Activated CD4-positive, alpha-beta memory T cell treated with anti-CD3 and anti-CD28 coated beads for 36 hours (primary cell): ENCODE measurements at regions not wholly inside any gene's neighbourhood (a gene's known extent, or its start where the extent isn't known, plus 50 kb on each side); places are given as distances from the start of the nearest gene placed in this dataset.
"Not testable (repeated sequence)": the region's sequence is repeated elsewhere in the genome, so short reads cannot be mapped to it uniquely, and the experiment has no call there.

Experiments
- CTCF ChIA-PET: fragments of 350-600 bp; sonication (Branson Sonifier 250); formaldehyde crosslinking; loops from one replicate; lab custom pipeline; 2021; ENCODE audit warnings: antibody characterized with exemption, inconsistent platforms; lab: Charles Lee
- POLR2A ChIA-PET: fragments of 350-600 bp; sonication (Branson Sonifier 250); formaldehyde crosslinking; loops from one replicate; lab custom pipeline; 2021; ENCODE audit warnings: antibody characterized with exemption; lab: Charles Lee
- DNase-seq: peaks from one replicate; pipeline ENCODE4 v3.0.0-alpha.2; 2020
- H3K27ac Mint-ChIP-seq: one replicate; pipeline ENCODE4 v1.8.0; 2021; ENCODE audit warnings: mixed read lengths
- H3K27me3 Mint-ChIP-seq: one replicate; pipeline ENCODE4 v1.8.0; 2021; ENCODE audit warnings: mixed read lengths
- H3K36me3 Mint-ChIP-seq: one replicate; pipeline ENCODE4 v1.8.0; 2021; ENCODE audit warnings: mixed read lengths
- H3K4me1 Mint-ChIP-seq: one replicate; pipeline ENCODE4 v1.8.0; 2021; ENCODE audit warnings: low read depth, mixed read lengths
- H3K4me3 Mint-ChIP-seq: one replicate; pipeline ENCODE4 v1.8.0; 2021; ENCODE audit warnings: mild to moderate bottlenecking, mixed read lengths
- H3K9me3 Mint-ChIP-seq: one replicate; pipeline ENCODE4 v1.8.0; 2021; ENCODE audit warnings: mixed read lengths
- intact Hi-C: fragments of 100-400 bp; cut with micrococcal nuclease; formaldehyde crosslinking; loops from one replicate; pipeline ENCODE4 v1.15.1; 2023

DNA sequence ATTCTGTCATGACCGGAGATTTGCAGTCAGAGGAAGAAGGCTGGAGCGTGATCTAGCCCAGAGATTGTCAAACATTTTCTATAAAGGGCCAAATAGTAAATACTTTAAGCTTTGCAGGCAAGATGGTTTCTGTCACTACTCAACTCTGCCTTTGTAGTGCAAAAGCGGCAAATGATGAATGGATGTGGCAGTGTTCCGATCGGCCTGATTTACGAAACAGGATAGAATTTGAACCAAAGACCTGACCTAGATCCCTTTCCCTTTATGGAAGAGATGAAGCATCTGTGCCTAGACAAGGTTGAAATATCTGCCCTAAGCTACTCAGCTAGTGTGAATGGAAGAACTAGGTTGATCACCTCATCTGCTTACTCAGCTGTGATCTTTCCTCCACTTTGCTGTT is 209.5 kb downstream of the YTHDC2 start:
- Mint-ChIP-seq H3K4me1 (no peaks in the 10 kb centered on the region), H3K27me3 (peaks cover 1% of the 10 kb centered on the region), H3K36me3 (no peaks in the 10 kb centered on the region), H3K9me3 (no peaks in the 10 kb centered on the region), H3K27ac (no peak overlapping the region), H3K4me3 (no peak overlapping the region)
- DNase-seq, result no peak
- intact Hi-C loops, result no loop called here
- ChIA-PET CTCF (no interaction called here), POLR2A (no interaction called here)

DNA sequence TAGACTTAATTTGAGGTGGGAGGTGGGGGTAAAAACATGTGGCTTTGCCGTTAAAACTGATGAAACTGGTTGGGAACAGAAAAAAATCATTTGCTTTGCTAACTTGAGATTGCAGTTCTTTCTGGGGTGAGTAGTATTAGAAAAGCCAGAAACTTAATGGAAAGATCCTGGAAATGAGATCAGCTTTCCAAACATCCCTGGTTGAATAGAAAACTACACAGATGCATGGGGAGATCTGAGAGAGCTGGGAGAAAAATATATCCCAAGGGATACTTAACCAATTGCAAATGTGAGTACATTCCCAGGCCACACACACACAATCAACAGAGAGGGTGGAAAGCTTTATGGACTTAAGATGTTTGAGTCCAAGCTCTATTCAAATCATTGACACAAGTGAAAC is 222.3 kb downstream of the YTHDC2 start:
- ChIA-PET POLR2A (no interaction called here), CTCF (no interaction called here)
- no peak for DNase-seq
- intact Hi-C loops, result no loop called here
- H3K27me3 Mint-ChIP-seq, result no peaks in the 10 kb centered on the region
- no peaks in the 10 kb centered on the region for H3K4me1 Mint-ChIP-seq
- H3K4me3 Mint-ChIP-seq, result no peak overlapping the region
- H3K36me3 Mint-ChIP-seq, result no peaks in the 10 kb centered on the region
- no peaks in the 10 kb centered on the region for H3K9me3 Mint-ChIP-seq
- H3K27ac Mint-ChIP-seq, result no peak overlapping the region

DNA sequence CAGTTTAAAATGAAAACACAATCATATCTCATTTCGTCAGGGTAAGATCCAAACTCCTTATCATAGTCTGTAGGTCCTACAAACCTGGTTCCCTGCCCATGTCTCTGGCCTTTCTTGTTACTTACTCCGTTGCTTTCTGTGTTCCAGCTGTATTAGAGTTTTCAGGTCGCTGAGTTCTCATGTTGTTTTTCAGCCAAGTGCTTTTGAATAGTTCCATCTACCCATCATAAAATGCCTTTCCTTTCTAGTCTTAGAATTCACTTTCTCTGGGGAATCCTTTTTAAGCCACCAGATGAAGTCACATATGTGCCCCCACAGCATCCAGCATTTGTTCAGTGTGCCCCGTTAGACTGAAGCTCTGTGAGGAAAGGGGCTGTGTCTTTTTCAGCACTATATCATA is 228.7 kb downstream of the YTHDC2 start:
- POLR2A ChIA-PET, result no interaction called here
- Mint-ChIP-seq H3K27ac (no peak overlapping the region), H3K9me3 (no peaks in the 10 kb centered on the region), H3K4me1 (no peaks in the 10 kb centered on the region), H3K27me3 (no peaks in the 10 kb centered on the region), H3K4me3 (no peak overlapping the region), H3K36me3 (no peaks in the 10 kb centered on the region)
- intact Hi-C loops, result no loop called here
- DNase-seq, result no peak
- CTCF ChIA-PET, result no interaction called here

DNA sequence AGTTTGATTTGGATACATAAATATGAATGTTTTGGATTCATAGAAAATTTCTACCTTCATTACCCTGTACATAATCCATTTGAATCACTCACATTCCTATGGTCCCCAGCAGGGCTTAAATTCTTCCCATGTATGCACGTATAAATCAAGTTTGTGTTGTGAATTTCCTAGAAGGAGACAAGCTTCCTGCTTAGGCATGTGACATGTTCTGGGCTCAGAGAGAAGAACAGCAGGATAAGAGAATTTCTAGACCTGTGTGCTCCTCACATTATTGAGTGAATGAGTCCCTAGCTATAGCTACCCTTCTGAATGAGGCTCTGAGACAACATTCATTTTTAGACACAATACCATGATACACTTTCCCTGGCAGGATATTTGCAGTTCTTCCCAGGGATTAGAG is 229.1 kb downstream of the YTHDC2 start:
- Mint-ChIP-seq H3K4me3 (no peak overlapping the region), H3K4me1 (no peaks in the 10 kb centered on the region), H3K27me3 (no peaks in the 10 kb centered on the region), H3K36me3 (no peaks in the 10 kb centered on the region), H3K9me3 (no peaks in the 10 kb centered on the region), H3K27ac (no peak overlapping the region)
- intact Hi-C loops, result no loop called here
- CTCF ChIA-PET, result no interaction called here
- no peak for DNase-seq
- POLR2A ChIA-PET, result no interaction called here

DNA sequence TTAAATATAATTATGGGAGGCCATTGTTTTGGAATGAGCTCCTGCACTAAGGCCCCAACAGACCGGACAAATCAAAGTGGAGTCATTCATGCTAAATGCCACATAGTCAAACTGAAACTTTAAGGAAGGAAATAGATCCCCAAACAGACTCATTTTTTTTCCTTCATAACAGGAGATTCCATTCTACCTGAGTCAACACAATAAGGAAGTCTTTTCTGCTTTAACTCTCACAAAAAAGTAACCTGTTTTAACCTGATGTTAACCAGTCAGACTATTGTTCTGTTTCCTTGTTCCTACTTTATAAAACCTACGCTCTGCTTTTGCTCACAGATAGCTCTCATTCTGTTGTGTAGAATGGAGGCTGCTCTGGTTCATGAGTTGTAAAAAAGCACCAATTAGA is 234.9 kb downstream of the YTHDC2 start:
- no peak for DNase-seq
- intact Hi-C loops, result no loop called here
- H3K4me1 Mint-ChIP-seq, result no peaks in the 10 kb centered on the region

DNA sequence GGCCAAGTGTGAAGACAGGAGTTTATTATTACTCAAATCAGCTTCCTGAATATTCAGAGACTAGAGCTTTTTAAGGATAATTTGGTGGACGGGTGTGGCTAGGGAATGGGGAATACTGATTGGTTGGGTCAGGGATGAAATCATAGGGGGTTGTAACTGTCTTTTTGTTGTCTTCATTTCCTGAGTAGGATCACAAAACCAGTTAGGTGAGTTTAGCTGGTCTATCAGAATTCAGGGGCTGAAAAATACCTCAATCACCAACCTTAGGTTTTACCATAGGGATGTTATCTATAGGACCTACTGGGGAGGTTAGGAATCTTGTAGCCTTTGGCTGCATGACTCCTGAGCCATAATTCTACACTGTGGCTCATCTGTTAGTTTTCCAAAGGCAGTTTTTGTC is 235.8 kb downstream of the YTHDC2 start:
- no peaks in the 10 kb centered on the region for H3K4me1 Mint-ChIP-seq
- DNase-seq, result no peak
- POLR2A ChIA-PET, result no interaction called here

More for the DNA sequence above, 234.9 kb downstream of the YTHDC2 start:
- CTCF ChIA-PET, result no interaction called here
- no peak overlapping the region for H3K27ac Mint-ChIP-seq
- POLR2A ChIA-PET, result interaction anchor here (0.8 kb wide), 1 partner anchor 9 kb away, joined by 3 read pairs; no protein-coding TSS in a partner anchor
- no peak overlapping the region for H3K4me3 Mint-ChIP-seq
- H3K36me3 Mint-ChIP-seq, result no peaks in the 10 kb centered on the region
- H3K27me3 Mint-ChIP-seq, result no peaks in the 10 kb centered on the region
- H3K9me3 Mint-ChIP-seq, result no peaks in the 10 kb centered on the region

DNA sequence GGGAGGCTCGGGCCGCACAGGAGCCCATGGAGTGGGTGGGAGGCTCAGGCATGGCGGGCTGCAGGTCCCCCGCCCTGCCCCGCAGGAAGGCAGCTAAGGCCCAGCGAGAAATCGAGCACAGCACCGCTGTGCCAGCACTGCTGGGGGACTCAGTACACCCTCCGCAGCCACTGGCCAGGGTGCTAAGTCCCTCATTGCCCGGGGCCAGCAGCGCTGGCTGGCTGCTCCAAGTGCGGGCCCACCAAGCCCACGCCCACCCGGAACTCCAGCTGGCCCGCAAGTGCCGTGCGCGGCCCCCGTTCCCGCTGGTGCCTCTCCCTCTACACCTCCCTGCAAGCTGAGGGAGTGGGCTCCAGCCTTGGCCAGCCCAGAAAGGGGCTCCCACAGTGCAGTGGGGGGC is 239.7 kb downstream of the YTHDC2 start:
- H3K27me3 Mint-ChIP-seq, H3K27ac Mint-ChIP-seq, H3K4me3 Mint-ChIP-seq, H3K36me3 Mint-ChIP-seq, intact Hi-C loops, CTCF ChIA-PET, DNase-seq, H3K9me3 Mint-ChIP-seq, H3K4me1 Mint-ChIP-seq, POLR2A ChIA-PET: not testable (repeated sequence)

More for the DNA sequence above, 235.8 kb downstream of the YTHDC2 start:
- intact Hi-C loops, result no loop called here
- Mint-ChIP-seq H3K9me3 (no peaks in the 10 kb centered on the region), H3K36me3 (no peaks in the 10 kb centered on the region), H3K27me3 (no peaks in the 10 kb centered on the region), H3K27ac (no peak overlapping the region), H3K4me3 (no peak overlapping the region)
- CTCF ChIA-PET, result no interaction called here

DNA sequence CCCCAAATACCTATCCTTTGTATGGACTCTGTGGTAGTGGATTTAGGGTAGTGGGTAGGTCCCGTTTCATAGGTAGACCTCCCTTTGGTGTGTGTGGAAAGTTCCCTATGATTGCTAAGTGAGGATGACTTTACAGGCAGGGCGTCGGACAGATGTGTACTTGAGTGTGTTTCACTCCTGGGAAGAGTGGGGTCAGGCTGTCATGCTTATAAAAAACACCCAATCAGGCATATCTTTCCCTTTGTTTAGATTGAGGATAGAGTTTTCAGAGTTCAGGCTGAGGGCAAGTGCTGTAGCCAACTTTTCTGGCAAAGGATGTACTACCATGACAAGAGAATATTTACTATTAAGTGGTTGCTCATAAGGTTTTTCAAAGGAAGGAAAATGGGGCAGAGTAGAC is 242.0 kb downstream of the YTHDC2 start:
- intact Hi-C loops, result no loop called here
- CTCF ChIA-PET, result no interaction called here
- no peaks in the 10 kb centered on the region for H3K36me3 Mint-ChIP-seq
- POLR2A ChIA-PET, result no interaction called here
- no peak overlapping the region for H3K4me3 Mint-ChIP-seq
- DNase-seq, result no peak
- no peaks in the 10 kb centered on the region for H3K9me3 Mint-ChIP-seq
- peaks cover 7% of the 10 kb centered on the region for H3K27me3 Mint-ChIP-seq
- H3K4me1 Mint-ChIP-seq, result no peaks in the 10 kb centered on the region
- H3K27ac Mint-ChIP-seq, result no peak overlapping the region

DNA sequence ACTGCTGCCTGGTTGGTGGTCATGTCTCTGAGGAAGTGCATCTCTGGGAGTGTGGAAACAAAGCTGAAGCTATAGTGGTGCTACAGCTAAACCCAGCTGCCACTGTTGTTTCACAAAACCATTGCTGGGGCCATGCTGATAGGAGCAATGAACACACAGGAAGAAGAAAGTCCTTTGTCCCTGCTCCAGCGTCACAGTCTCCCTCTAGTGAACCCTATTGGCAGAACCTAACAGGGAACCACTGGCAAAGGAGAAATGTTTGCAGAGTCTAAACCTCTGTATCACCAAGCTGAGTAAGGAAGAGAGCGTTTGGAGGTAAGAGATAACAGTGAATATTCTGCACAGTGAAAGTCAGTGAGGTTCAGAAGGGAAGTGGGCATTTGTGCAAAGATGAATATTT is 244.0 kb downstream of the YTHDC2 start:
- intact Hi-C loops, result no loop called here
- no peaks in the 10 kb centered on the region for H3K4me1 Mint-ChIP-seq
- H3K9me3 Mint-ChIP-seq, result no peaks in the 10 kb centered on the region
- H3K27me3 Mint-ChIP-seq, result peaks cover 7% of the 10 kb centered on the region
- no peak overlapping the region for H3K4me3 Mint-ChIP-seq
- H3K27ac Mint-ChIP-seq, result no peak overlapping the region
- ChIA-PET CTCF (no interaction called here), POLR2A (no interaction called here)
- no peak for DNase-seq
- no peaks in the 10 kb centered on the region for H3K36me3 Mint-ChIP-seq

DNA sequence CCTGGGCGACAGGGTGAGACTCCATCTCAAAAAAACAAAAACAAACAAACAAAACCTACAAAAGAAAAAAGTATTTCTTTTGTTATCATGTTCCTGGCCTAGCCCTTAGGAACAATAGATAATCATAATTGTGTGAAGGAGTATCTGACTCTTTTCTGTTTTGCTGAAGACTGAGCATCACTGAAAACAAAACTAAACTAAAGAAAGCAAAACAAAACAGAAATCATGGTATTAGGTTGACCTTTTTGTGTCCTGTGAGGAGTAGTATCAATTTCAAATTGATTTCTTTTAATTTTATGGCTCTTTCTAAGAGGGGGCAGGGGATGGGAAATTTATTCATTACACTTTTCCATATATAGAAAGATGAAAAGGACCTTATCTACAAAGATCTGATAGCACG is 246.0 kb downstream of the YTHDC2 start:
- H3K27me3 Mint-ChIP-seq, result peaks cover 7% of the 10 kb centered on the region
- H3K4me1 Mint-ChIP-seq, result no peaks in the 10 kb centered on the region
- no peak overlapping the region for H3K4me3 Mint-ChIP-seq
- ChIA-PET CTCF (no interaction called here), POLR2A (no interaction called here)
- DNase-seq, result no peak
- no peaks in the 10 kb centered on the region for H3K36me3 Mint-ChIP-seq
- intact Hi-C loops, result no loop called here
- H3K27ac Mint-ChIP-seq, result no peak overlapping the region
- H3K9me3 Mint-ChIP-seq, result no peaks in the 10 kb centered on the region

DNA sequence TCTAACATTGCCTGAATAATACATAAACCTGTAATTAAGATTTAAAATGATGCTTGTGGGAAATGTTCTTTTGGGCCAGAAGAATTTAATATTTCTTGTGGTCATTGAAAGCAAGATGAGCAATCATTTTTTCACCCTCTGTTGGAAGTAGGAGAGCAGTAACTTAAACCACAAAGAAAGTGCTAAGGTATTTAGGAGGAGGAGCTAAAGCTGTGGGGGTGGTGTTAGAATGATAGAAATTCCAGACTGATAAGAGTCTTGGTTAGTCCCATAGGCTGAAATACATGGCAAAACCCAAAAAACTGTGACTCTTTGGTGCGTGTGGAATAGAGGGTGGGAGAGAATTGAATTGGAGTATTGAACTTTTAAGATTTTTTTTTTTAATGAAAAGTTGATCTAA is 247.0 kb downstream of the YTHDC2 start:
- H3K4me1 Mint-ChIP-seq, result no peaks in the 10 kb centered on the region
- H3K36me3 Mint-ChIP-seq, result no peaks in the 10 kb centered on the region
- peaks cover 4% of the 10 kb centered on the region for H3K27me3 Mint-ChIP-seq
- H3K9me3 Mint-ChIP-seq, result no peaks in the 10 kb centered on the region
- no peak overlapping the region for H3K4me3 Mint-ChIP-seq
- H3K27ac Mint-ChIP-seq, result no peak overlapping the region
- no peak for DNase-seq
- ChIA-PET CTCF (no interaction called here), POLR2A (no interaction called here)
- intact Hi-C loops, result no loop called here

DNA sequence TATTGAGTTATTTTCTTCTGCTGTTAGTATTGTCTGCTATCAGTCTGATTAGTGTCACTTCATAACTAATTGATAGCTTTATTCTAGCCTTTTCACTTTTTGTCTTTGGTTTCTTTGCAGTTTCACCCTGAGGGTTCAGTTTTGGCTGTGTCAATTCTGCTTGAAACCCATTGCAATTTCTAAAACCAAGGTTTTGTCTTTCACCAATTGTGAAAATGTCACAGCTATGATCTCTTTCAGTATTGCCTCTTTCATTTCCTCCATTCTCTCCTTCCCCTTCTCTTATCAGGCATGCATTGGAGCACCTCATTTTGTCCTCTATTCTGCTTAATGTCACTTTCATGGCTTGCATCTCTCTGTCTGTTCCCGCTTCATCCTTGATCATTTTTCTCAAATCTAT is 248.1 kb downstream of the YTHDC2 start:
- H3K27ac Mint-ChIP-seq, result no peak overlapping the region
- no peak for DNase-seq
- POLR2A ChIA-PET, result no interaction called here
- peaks cover 7% of the 10 kb centered on the region for H3K9me3 Mint-ChIP-seq
- H3K4me3 Mint-ChIP-seq, result no peak overlapping the region
- CTCF ChIA-PET, result no interaction called here
- intact Hi-C loops, result no loop called here
- H3K27me3 Mint-ChIP-seq, result peaks cover 3% of the 10 kb centered on the region
- no peaks in the 10 kb centered on the region for H3K4me1 Mint-ChIP-seq
- H3K36me3 Mint-ChIP-seq, result no peaks in the 10 kb centered on the region

DNA sequence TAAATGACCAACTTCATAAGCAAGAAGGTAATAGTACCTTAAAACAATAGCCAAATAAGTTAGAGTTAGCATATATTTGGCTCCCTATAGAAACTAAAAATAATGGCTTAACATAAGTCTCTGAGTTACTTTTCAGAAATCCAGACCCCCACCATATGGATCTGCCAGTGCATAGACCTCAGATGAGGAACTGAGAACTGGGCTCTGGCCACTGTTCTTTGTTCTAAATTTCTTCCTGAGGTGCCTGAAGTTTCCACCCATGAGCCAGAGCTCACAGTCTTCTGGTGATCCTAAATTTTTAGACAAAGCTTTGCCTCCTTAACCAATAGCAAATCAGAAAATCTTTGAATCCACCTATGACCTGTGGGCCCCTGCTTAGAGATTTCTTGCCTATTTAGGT is 250.9 kb downstream of the YTHDC2 start:
- DNase-seq, result no peak
- Mint-ChIP-seq H3K4me1 (no peaks in the 10 kb centered on the region), H3K36me3 (no peaks in the 10 kb centered on the region), H3K27me3 (no peaks in the 10 kb centered on the region), H3K27ac (no peak overlapping the region), H3K4me3 (no peak overlapping the region), H3K9me3 (peaks cover 25% of the 10 kb centered on the region)
- intact Hi-C loops, result no loop called here
- ChIA-PET CTCF (no interaction called here), POLR2A (no interaction called here)

DNA sequence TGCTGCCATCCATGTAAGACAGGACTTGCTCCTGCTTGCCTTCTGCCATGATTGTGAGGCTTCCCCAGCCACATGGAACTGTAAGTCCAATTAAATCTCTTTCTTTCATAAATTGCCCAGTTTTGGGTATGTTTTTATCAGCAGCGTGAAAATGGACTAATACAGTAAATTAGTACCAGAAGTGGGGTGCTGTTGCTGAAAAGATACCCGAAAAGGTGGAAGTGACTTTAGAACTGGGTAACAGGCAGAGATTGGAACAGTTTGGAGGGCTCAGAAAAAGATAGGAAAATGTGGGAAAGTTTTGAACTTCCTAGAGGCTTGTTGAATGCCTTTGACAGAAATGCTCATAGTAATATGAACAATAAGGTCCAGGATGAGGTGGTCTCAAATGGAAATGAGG is 253.3 kb downstream of the YTHDC2 start:
- H3K27me3 Mint-ChIP-seq, intact Hi-C loops, H3K36me3 Mint-ChIP-seq, POLR2A ChIA-PET, DNase-seq, H3K4me1 Mint-ChIP-seq, CTCF ChIA-PET, H3K4me3 Mint-ChIP-seq, H3K27ac Mint-ChIP-seq: not testable (repeated sequence)
- peaks cover 25% of the 10 kb centered on the region for H3K9me3 Mint-ChIP-seq
